Activated effector memory CD4-positive, alpha-beta T cell treated with Interleukin-2 at 50 U/mL for 16 hours (primary cell): ENCODE measurements at regions not wholly inside any gene's neighbourhood (a gene's known extent, or its start where the extent isn't known, plus 50 kb on each side); places are given as distances from the start of the nearest gene placed in this dataset.
"Not testable (repeated sequence)": the region's sequence is repeated elsewhere in the genome, so short reads cannot be mapped to it uniquely, and the experiment has no call there.

Experiments used
- DNase-seq: peaks from one replicate; pipeline ENCODE4 v3.0.0-alpha.2; 2020

GRCh38 chr13:30816736-30817135 is 81.4 kb downstream of the ALOX5AP start:
- DNase-seq, result no peak

- DNase-seq, result no peak
These were observed 83.1 kb downstream of the ALOX5AP start for GRCh38 chr13:30818323-30818960.

GRCh38 chr13:30819136-30819888 is 84.0 kb downstream of the ALOX5AP start:
- DNase-seq, result no peak

GRCh38 chr13:30821421-30821820 is 84.7 kb upstream of the MEDAG start:
- DNase-seq, result no peak

- DNase-seq, result no peak
These were observed 81.4 kb upstream of the MEDAG start for GRCh38 chr13:30824651-30825050.

- DNase-seq, result no peak
These were observed 79.0 kb upstream of the MEDAG start for GRCh38 chr13:30826911-30827577.

GRCh38 chr13:30827578-30827925 is 78.5 kb upstream of the MEDAG start:
- DNase-seq, result no peak

GRCh38 chr13:30829145-30829832 is 76.8 kb upstream of the MEDAG start:
- no peak for DNase-seq

GRCh38 chr13:30829833-30830637 is 76.0 kb upstream of the MEDAG start:
- no peak for DNase-seq

- no peak for DNase-seq
These were observed 75.5 kb upstream of the MEDAG start for GRCh38 chr13:30830638-30830965.

- DNase-seq, result no peak
These were observed 74.6 kb upstream of the MEDAG start for GRCh38 chr13:30831515-30831914.

- no peak for DNase-seq
These were observed 73.7 kb upstream of the MEDAG start for GRCh38 chr13:30832377-30832776.

GRCh38 chr13:30832845-30833332 is 73.2 kb upstream of the MEDAG start:
- no peak for DNase-seq

- DNase-seq, result no peak
These were observed 70.6 kb upstream of the MEDAG start for GRCh38 chr13:30835442-30835841.

GRCh38 chr13:30837227-30838159 is 68.6 kb upstream of the MEDAG start:
- no peak for DNase-seq

GRCh38 chr13:30839636-30840035 is 66.4 kb upstream of the MEDAG start:
- DNase-seq, result not testable (repeated sequence)

GRCh38 chr13:30840515-30840914 is 65.6 kb upstream of the MEDAG start:
- no peak for DNase-seq

- DNase-seq, result no peak
These were observed 64.9 kb upstream of the MEDAG start for GRCh38 chr13:30841154-30841553.

- DNase-seq, result no peak
These were observed 62.5 kb upstream of the MEDAG start for GRCh38 chr13:30843548-30843947.

- no peak for DNase-seq
These were observed 61.3 kb upstream of the MEDAG start for GRCh38 chr13:30844548-30845296.
